NK-92 treated with Interleukin-12 subunit alpha and Interleukin-12 subunit beta, amount 100 ng/mL, for 24 hours (cell line): ENCODE measurements at regions not wholly inside any gene's neighbourhood (a gene's known extent, or its start where the extent isn't known, plus 50 kb on each side); places are given as distances from the start of the nearest gene placed in this dataset.
A peak's percentile ranks its signal among the peaks of the same experiment; 100 is the strongest.
"Not testable (repeated sequence)": the region's sequence is repeated elsewhere in the genome, so short reads cannot be mapped to it uniquely, and the experiment has no call there.

Experiments
- DNase-seq: peaks from one replicate; lab custom pipeline; 2025; lab: John Stamatoyannopoulos, UW

DNA sequence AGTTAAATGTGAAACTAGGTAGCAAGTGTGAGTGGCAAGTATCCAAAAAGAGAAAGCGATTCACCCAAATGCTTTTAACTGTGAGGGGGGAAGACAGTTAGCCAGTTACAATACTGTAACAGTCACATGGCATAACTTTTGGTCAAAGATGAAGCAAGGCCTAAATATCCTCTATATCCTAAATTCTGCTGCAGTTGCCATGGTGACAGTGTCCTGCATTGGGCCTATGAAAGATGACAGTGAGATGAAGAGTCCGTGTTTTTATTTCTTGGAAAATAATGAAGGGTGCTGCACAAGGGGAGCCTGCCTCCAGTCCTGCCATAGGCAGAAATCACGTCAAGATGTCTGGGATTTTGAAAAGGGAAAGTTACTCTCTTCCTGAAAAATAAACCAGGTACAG is 534.6 kb downstream of the NTRK2 start:
- DNase-seq: no peak

DNA sequence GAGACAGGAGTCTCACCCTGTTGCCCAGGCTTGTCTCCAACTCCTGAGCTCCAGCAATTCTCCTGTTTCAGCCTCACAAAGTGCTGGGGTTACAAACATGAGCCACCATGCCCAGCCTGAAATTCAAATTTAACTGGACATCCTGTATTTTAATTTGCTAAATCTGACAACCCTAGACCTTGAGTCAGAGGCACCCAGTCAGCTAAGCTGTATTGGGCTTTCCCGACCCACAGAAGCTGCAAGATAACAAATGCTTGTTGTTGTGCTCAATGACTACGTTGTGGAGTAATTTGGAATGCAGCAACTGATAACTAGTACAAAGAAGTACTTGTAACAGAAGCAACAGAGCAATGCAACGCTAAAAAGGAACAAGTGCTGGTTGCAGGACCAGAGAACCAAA is 533.1 kb downstream of the NTRK2 start:
- DNase-seq: no peak

GRCh38 chr9:85200726-85201404 is 531.3 kb downstream of the NTRK2 start:
- DNase-seq: no peak

DNA sequence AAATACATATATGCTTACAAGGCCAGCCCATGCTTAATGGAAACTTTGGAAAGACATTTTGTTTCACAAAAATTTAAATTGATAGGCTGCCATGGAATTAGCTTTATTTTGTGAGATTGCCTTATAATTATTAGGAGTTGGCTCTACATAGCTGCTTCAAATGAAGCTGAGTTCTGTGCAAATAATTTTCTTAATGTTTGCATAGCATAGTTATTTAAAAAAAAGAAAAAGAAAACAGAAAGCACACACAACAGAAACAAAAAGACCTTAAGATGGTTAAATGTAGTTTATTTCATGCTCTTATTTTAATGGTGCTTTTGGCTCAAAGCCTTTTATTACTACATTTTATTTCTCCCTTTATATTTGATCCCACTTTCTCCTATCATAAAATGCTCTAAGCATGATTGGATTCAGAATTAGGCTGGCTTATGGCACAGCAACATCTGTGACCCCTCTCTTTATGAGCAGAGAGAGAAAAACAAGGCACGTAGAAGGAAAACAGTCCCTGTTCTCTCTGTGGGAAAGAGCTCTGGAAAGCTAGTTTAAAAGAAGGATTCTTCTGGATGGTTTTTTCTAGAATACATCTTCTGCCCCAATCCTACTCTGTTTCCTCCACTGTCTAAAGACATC is 530.5 kb downstream of the NTRK2 start:
- no peak for DNase-seq

DNA sequence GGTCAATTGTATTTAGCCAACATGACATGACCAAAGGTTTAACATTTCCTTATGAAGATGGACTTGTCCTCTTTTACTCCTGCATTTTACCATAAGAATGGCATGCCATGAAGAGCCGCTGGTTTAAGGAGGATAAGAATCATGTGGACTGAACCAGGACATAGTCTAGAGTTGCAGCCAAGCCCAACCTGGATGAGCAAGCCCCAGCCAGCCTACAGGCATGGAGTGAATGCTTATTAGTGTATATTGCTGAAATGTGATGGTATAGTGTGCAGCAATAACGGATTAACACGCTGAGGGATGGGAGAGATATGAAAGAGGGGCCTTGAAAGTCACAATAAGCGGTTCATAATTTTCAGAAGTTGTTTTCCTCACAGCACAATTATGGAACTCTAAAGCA is 523.2 kb downstream of the NTRK2 start:
- no peak for DNase-seq

DNA sequence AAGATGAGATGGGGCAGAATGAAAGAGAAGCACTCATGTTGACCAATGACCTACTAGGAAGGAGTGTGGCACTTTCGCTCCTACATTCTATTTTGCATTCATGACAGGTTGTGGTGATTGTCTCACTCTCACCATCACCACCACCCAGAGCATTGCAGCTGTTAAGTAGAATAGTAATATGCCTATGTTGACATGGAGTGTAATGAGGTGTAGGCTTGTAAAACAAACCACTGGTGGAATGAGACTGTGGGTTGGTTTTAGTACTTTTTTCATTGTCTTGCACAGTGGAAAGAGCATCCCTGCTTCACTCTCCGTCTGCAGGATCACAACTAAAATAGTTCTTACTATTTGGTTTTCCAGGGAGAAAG is 516.7 kb downstream of the NTRK2 start:
- no peak for DNase-seq

DNA sequence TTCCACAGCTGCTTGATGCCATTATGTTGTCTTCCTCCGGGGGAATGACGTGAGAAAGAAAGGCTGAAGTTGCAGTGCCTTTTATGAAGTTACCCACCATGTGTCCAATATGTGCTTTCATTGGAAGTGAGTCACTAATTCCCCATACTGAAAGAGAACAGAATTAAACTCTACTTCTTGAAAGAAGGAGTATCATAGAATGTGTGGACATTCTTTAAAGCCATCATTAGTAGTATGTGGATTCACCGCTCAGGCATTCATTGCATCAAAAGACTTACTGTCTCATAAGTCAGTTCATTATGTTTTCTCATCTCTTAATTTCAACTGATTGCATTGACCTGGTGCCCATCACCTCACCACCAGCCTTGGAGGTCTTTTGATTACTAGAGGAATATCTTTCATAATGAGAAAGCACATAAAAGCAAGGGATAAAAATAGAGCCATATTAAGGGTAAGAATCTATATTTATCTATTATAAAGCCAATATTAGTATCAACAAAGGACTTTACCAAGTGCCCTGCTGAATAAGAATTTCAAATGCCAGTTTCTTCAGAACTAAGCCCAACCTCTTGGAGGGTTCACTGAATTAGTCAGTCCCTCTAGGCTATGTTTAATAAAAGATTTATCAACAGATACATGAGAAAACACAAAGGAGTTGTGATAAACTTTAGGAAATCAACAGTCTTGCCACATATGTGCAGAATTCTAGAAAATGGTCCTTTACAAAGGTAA is 516.1 kb downstream of the NTRK2 start:
- DNase-seq: no peak

DNA sequence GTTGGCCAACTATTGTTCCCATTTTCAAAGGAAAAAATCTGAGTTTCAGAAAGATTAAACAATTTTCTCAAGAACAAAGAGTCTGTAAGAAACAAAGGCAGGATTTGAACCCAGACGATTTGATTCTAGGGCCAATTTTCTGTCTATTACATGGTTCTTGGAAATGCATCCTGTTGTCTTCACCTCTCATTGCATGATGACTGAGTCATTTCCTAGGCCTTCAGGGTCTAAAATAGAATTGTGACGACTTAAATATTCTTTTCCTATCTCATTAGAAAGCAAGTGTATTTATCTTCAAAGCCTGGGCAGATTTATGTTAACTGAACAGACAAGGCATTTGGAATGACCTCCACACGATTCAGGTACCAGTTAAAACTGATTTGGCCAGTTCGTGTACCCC is 512.9 kb downstream of the NTRK2 start:
- DNase-seq: no peak

GRCh38 chr9:85178474-85178873 is 508.9 kb downstream of the NTRK2 start:
- DNase-seq: no peak

- DNase-seq: no peak
Observed at GRCh38 chr9:85173967-85174366, 504.4 kb downstream of the NTRK2 start.

DNA sequence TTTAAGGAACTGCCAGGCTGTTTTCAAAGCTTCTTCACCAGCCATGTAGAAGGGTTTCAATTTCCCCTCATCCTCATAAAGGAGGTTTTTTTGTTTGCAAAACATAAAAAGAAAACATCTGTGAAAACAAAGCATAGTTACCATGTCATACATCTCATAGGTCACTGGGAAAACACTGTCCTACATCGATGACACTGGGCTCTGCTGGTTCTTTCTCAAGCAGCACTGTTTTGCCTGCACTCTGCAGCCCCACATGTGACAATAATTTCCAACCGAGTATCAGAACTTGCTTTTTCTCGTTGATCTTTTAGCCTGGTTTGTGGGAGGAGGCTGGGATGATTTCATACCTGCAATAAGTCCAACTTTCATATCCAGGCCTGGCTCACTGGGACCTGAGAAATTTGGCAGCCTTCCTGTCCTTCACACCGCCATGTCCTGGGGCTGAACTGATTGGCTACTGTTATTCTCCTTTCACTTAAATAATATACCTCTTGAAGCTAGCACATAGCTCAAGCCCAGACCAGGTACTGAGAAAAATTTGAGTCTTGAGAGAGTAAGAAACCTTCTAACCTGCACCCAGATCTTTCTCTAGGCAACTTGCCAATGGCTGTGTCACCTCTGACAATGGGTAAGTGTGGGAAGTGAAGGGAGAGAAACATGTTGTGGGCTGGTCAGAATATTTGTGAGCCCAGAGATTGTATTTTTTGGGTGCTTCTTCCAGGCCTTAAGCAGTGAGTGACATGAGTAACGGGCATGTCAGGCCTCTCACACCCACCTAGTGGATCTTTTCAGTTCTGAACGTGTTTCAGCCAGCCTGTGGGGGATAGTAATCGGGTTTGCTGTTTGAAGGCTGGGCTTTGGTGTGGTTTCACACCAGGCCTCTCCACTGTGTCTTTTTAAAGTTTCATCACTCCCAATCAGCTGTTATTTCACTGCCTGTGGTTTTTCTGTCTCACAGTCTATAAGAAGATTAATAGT is 502.8 kb downstream of the NTRK2 start:
- DNase-seq: peak; percentile 57

- DNase-seq: no peak
Observed at GRCh38 chr9:85171163-85171562, 501.6 kb downstream of the NTRK2 start.

DNA sequence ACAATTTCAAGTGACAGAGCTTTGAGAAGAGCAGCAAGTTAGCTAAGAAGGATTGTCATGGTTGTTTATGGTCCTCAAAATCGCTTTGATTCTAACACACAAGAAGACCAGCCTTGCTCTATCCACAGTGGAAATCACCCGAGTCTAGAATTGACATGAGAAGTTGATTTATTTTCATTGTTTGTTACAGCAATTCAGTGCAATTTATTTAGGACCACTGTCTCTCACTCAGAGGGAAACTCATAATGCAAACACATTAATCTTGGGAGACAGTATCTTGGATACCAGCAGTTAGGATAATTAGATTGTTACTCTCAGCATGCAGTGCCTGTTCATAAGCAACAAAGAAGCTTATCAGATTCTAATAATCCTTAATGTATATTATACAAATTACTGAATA is 498.9 kb downstream of the NTRK2 start:
- no peak for DNase-seq

- no peak for DNase-seq
Observed at GRCh38 chr9:85167146-85167545, 497.6 kb downstream of the NTRK2 start.

- no peak for DNase-seq
Observed at GRCh38 chr9:85163825-85164224, 494.3 kb downstream of the NTRK2 start.

- no peak for DNase-seq
Observed at GRCh38 chr9:85163415-85163814, 493.9 kb downstream of the NTRK2 start.

DNA sequence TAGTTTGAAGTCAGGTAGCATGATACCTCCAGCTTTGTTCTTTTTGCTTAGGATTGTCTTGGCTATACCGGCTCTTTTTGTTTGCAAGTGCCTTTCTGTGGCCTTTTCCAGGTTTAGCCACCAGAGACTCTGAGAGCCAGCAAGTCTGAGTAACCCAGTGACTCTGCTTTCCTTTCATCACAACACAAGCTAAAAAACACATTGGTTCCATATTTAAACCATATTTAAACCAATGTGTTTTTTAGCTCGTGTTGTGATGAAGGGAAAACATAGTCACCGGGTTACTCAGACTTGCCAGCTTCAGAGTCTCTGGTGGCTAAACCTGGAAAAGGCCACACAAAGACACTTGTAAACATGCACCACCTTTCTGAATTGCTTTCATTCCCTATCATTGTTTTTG is 493.3 kb downstream of the NTRK2 start:
- DNase-seq: no peak

DNA sequence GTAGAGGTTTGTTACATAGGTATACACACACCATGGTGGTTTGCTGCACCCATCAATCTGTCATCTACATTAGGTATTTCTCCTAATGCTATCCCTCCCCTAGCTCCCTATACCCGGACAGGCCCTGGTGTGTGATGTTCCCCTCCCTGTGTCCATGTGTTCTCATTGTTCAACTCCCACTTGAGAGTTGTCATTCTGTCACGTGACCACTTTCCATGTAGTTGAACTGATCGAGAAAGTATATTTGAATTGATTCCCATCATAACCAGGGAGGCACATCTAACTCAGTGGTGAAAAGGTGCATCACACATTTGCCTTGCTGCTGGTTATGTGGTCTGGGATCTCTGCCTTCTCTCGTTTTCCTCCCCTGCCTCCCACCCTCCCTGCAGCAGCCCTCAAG is 491.4 kb downstream of the NTRK2 start:
- not testable (repeated sequence) for DNase-seq

DNA sequence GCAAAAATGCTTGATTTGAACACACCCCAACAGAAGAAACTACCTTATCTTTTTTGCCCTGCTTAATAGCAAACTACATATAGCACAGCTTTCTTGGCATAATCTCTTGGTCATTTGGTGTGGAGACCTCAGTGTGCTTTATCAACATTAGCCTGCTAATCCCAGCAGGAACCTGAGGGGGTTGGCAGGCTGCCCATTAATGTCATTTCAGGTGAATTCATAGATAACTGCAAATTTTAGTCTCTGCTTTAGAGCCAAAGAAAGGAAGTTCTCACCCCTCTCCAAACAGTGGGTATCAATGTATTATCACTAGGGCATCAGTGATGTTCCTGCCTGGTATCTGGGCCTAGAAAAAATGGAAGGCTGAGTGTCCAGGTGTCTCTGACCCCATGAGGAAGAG is 489.0 kb downstream of the NTRK2 start:
- no peak for DNase-seq

DNA sequence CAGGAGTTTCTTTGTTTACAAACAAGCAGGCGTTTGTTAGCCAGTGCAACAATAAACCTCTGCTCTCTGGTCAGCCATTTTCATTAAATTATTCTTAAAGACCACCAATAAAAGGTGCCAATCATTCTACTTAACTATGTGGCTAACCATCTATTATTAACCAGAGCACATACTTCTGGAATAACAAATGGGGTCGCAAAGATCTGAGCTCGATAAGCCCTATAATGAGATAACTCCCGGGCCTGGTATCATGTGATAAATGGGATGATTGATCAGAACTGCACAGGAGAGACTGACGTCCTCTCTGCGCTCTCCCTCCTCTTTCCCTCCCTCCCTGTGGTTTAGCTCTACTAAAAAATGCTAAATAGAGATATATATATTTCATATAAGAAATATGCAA is 488.2 kb downstream of the NTRK2 start:
- DNase-seq: no peak

DNA sequence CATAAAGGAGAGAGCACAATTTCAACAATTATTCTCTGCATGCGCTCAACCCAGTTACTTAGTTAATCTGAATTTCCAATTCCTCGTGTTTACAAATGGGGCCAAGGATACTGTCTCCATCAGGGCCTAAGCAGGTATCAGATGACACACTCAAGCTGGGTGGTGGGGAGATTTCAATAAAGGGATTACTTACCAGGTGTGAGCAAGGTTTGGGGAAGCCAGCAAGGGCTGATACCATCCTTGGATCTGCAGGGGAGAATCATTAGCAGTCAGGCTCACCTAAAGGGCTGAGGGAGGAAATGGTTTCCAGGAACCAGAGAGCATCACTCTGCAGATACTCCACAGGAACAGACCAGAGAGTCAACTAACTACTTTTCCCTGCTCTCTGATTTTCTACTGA is 487.1 kb downstream of the NTRK2 start:
- no peak for DNase-seq

- DNase-seq: no peak
Observed at GRCh38 chr9:85155352-85155751, 485.8 kb downstream of the NTRK2 start.
